ENCODE measurements at regions not wholly inside any gene's neighbourhood (a gene's known extent, or its start where the extent isn't known, plus 50 kb on each side); places are given as distances from the start of the nearest gene placed in this dataset.
"Not testable (repeated sequence)": the region's sequence is repeated elsewhere in the genome, so short reads cannot be mapped to it uniquely, and the experiment has no call there.

DNA sequence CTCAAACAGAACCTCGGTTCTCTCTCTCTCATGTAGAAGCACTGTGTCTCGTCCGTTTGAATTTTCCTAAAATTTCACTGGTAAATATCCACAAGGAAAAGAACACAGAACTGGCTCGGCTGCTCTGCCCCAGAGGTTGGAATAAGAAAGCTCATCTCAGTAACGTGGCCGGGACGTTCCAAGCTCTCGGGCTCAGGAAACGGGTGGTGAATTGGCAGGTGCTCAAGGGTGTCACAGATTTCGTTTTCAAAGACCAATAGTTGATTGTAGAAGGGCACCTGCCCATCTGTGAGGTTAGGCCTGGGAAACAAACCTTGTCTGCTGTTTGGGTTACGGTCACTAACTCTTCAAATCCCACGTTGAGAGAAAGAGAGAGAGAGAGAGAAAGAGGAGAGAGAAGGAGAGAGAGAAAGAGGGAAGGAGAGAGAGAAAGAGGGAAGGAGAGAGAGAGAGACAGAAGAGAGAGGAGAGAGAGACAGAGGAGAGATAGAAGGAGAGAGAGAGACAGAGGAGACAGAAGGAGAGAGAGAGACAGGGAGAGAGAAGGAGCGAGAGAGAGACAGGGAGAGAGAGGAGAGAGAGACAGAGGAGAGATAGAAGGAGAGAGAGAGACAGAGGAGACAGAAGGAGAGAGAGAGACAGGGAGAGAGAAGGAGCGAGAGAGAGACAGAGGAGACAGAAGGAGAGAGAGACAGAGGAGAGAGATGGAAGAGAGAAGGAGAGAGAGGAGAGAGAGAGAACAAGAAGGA, 106.6 kb downstream of the CRLF2 start (continued):
- TF ChIP-seq, protein P1, sequence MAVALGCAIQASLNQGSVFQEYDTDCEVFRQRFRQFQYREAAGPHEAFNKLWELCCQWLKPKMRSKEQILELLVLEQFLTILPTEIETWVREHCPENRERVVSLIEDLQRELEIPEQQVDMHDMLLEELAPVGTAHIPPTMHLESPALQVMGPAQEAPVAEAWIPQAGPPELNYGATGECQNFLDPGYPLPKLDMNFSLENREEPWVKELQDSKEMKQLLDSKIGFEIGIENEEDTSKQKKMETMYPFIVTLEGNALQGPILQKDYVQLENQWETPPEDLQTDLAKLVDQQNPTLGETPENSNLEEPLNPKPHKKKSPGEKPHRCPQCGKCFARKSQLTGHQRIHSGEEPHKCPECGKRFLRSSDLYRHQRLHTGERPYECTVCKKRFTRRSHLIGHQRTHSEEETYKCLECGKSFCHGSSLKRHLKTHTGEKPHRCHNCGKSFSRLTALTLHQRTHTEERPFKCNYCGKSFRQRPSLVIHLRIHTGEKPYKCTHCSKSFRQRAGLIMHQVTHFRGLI (CRISPR knock-in tag; IDR thresholded peaks at IDR 0.05) = no peak

DNA sequence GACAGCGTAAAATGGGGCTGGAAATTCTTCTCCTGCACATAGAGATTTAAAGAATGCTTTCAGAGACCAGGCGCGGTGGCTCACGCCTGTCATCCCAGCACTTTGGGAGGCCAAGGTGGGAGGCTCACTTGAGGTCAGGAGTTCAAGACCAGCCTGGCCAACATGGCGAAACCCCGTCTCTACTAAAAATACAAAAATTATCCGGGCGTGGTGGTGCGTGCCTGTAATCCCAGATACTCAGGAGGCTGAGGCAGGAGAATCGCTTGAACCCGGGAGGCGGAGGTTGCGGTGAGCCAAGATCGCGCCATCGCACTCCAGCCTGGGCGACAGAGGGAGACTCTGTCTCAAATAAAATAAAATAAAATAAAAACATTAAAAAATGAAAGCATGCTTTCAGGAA, 107.4 kb downstream of the CRLF2 start:
- CTCF ChIA-PET (ENCODE audit: low intra/inter-chr PET ratio); FAIRE-seq: not testable (repeated sequence)
- 30% methylated on average over 5 of the region's 17 CpGs for WGBS (ENCODE audit: insufficient coverage, low coverage, missing lambda C conversion rate)

DNA sequence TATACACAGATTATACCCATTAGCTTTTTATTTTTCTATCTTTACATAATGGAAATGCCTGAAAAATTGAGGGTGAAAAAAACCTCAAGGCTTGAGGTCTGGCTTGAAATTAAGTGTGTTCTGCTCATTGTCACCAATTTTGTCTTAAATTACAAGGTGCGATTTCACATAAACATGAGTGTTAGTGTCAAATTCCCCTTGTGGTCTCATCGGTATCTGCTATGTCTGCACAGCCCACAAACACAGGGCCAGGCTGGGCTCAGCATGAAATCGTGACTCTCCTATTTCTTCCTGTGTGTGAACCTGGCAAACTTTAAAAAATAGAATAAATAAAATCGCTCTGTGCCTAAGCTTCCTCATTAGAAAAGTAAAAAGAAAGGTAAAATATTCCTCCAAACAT, 109.1 kb downstream of the CRLF2 start:
- no peaks in the 10 kb centered on the region for H3K9me1 ChIP-seq (ENCODE audit: control insufficient read depth, insufficient read depth, low read length)
- WGBS (ENCODE audit: insufficient coverage, low coverage, missing lambda C conversion rate) = 0% methylated on average over 4 of the region's 4 CpGs
- no peaks in the 10 kb centered on the region for H3K79me2 ChIP-seq (ENCODE audit: control insufficient read depth, insufficient read depth, low read length)
- no peak overlapping the region for H3K4me3 ChIP-seq
- ATAC-seq = no peak
- H3K27ac ChIP-seq (ENCODE audit: extremely low read depth, low read depth, low read length) = no peak overlapping the region
- ChIA-PET CTCF (ENCODE audit: low intra/inter-chr PET ratio) (no interaction called here), POLR2A (no interaction called here)
- H3K9me3 ChIP-seq (replicated peaks; ENCODE audit: control insufficient read depth, insufficient read depth, low read depth, low read length) = no peaks in the 10 kb centered on the region
- H4K20me1 ChIP-seq (replicated peaks; ENCODE audit: control insufficient read depth, insufficient read depth, low read length) = no peaks in the 10 kb centered on the region
- no TSS peak for BruUV-seq (replicated peaks)
- no peak overlapping the region for H2AFZ ChIP-seq (ENCODE audit: low read depth, low read length)
- no peaks in the 10 kb centered on the region for H3K36me3 ChIP-seq (ENCODE audit: control insufficient read depth, insufficient read depth, low read length)
- no peaks in the 10 kb centered on the region for H3K27me3 ChIP-seq (ENCODE audit: control insufficient read depth in 2 of 2, insufficient read depth in 2 of 2, low read length in 2 of 2)
- H3K4me1 ChIP-seq (replicated peaks in 1 of 2; ENCODE audit: control insufficient read depth in 2 of 2, insufficient read depth in 2 of 2, low read length in 2 of 2) = no peaks in the 10 kb centered on the region
- H3K9ac ChIP-seq (ENCODE audit: insufficient read depth in 1 of 2, low read depth in 2 of 2, low read length in 2 of 2) = no peak overlapping the region
- in situ Hi-C loops (cut with MboI) (no loop called here), intact Hi-C loops (cut with micrococcal nuclease) (no loop called here)
- no peak overlapping the region for H3K4me2 ChIP-seq (ENCODE audit: insufficient read depth, low read length)
- no peak for DNase-seq (ENCODE audit: extremely low read depth in 1 of 4, low spot score in 3 of 4)
- no peak for FAIRE-seq
- TF ChIP-seq SREBF2 (CRISPR knock-in tag; IDR thresholded peaks at IDR 0.05) (no peak), SIN3A (IDR thresholded peaks at IDR 0.05; ENCODE audit: borderline replicate concordance in 2 of 2, control insufficient read depth in 1 of 2, low read depth in 2 of 2, low read length in 2 of 2) (no peak), ZFP1 (CRISPR knock-in tag; IDR thresholded peaks at IDR 0.05) (no peak), ZNF431 (CRISPR knock-in tag; IDR thresholded peaks at IDR 0.05) (no peak), MCM2 (IDR thresholded peaks at IDR 0.05; ENCODE audit: low read depth) (no peak), HDAC8 (tag; IDR thresholded peaks at IDR 0.05) (no peak), BCOR (IDR thresholded peaks at IDR 0.05) (no peak)
- TF ChIP-seq, protein P2, sequence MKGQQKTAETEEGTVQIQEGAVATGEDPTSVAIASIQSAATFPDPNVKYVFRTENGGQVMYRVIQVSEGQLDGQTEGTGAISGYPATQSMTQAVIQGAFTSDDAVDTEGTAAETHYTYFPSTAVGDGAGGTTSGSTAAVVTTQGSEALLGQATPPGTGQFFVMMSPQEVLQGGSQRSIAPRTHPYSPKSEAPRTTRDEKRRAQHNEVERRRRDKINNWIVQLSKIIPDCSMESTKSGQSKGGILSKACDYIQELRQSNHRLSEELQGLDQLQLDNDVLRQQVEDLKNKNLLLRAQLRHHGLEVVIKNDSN (CRISPR knock-in tag; IDR thresholded peaks at IDR 0.05) = no peak
- TF ChIP-seq, protein P3, sequence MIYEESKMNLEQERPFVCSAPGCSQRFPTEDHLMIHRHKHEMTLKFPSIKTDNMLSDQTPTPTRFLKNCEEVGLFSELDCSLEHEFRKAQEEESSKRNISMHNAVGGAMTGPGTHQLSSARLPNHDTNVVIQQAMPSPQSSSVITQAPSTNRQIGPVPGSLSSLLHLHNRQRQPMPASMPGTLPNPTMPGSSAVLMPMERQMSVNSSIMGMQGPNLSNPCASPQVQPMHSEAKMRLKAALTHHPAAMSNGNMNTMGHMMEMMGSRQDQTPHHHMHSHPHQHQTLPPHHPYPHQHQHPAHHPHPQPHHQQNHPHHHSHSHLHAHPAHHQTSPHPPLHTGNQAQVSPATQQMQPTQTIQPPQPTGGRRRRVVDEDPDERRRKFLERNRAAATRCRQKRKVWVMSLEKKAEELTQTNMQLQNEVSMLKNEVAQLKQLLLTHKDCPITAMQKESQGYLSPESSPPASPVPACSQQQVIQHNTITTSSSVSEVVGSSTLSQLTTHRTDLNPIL (CRISPR knock-in tag; IDR thresholded peaks at IDR 0.05) = no peak

More for the DNA sequence above, 107.4 kb downstream of the CRLF2 start:
- DNase-seq (ENCODE audit: extremely low read depth in 1 of 4, low spot score in 3 of 4); POLR2A ChIA-PET; H3K4me2 ChIP-seq (ENCODE audit: insufficient read depth, low read length); H3K27ac ChIP-seq (ENCODE audit: extremely low read depth, low read depth, low read length); intact Hi-C loops (cut with micrococcal nuclease); H3K4me1 ChIP-seq (replicated peaks in 1 of 2; ENCODE audit: control insufficient read depth in 2 of 2, insufficient read depth in 2 of 2, low read length in 2 of 2); H3K9me1 ChIP-seq (ENCODE audit: control insufficient read depth, insufficient read depth, low read length); BruUV-seq (replicated peaks); ATAC-seq; H3K27me3 ChIP-seq (ENCODE audit: control insufficient read depth in 2 of 2, insufficient read depth in 2 of 2, low read length in 2 of 2); H4K20me1 ChIP-seq (replicated peaks; ENCODE audit: control insufficient read depth, insufficient read depth, low read length); H3K4me3 ChIP-seq; H3K79me2 ChIP-seq (ENCODE audit: control insufficient read depth, insufficient read depth, low read length); in situ Hi-C loops (cut with MboI); H2AFZ ChIP-seq (ENCODE audit: low read depth, low read length); H3K36me3 ChIP-seq (ENCODE audit: control insufficient read depth, insufficient read depth, low read length); H3K9ac ChIP-seq (ENCODE audit: insufficient read depth in 1 of 2, low read depth in 2 of 2, low read length in 2 of 2); H3K9me3 ChIP-seq (replicated peaks; ENCODE audit: control insufficient read depth, insufficient read depth, low read depth, low read length): not testable (repeated sequence)
